ENCODE measurements at regions not wholly inside any gene's neighbourhood (a gene's known extent, or its start where the extent isn't known, plus 50 kb on each side); places are given as distances from the start of the nearest gene placed in this dataset.

DNA sequence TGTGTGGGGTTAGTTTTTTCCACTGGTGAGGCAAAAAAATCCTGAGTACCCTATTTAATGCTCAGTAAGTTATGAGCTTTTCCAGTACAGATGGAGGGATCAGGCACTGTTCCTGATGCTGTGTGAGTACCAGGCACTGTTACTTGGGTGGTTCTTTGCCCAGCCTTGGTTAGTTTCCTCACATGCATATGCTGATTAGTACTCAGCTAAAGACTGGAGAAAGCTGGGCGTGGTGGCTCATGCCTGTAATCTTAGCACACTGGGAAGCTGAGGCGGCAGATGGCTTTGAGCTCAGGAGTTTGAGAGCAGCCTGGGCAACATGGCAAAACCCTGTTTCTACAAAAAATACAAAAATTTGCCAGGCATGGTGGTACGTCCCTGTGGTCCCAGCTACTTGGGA lies 210.3 kb upstream of the SGO1 start:
- no CpG with 5 or more reads among the region's 3 CpGs for WGBS, 2 experiments (ENCODE audit: extremely low coverage in 2 of 2, insufficient read length in 1 of 2)
- CTCF ChIA-PET, result no interaction called here

More for the DNA sequence above, 210.3 kb upstream of the SGO1 start:
- H3K4me2 ChIP-seq (ENCODE audit: low read depth, low read length), result no peak overlapping the region
- H4K91ac ChIP-seq (ENCODE audit: insufficient read depth, low read depth, low read length), result no peak overlapping the region
- no peak overlapping the region for H3K4me3 ChIP-seq (ENCODE audit: insufficient read depth, low read depth, low read length)
- H3K23ac ChIP-seq (ENCODE audit: low read depth, low read length), result no peak overlapping the region
- no peaks in the 10 kb centered on the region for H4K20me1 ChIP-seq (ENCODE audit: insufficient read depth, low read length)
- H4K8ac ChIP-seq (ENCODE audit: low read depth in 2 of 2, low read length in 2 of 2), result no peak overlapping the region
- dilution Hi-C loops (cut with HindIII; ENCODE audit: low sequenced_read_pairs, unreplicated experiment), result no loop called here
- BruUV-seq (replicated peaks), result no TSS peak
- H2AK9ac ChIP-seq (replicated peaks; ENCODE audit: low read depth, low read length, poor library complexity), result no peak overlapping the region
- H2BK5ac ChIP-seq (ENCODE audit: low read depth, low read length, poor library complexity, severe bottlenecking), result no peak overlapping the region
- no peaks in the 10 kb centered on the region for H3K36me3 ChIP-seq (ENCODE audit: control insufficient read depth, insufficient read depth, low read length)
- H3K4me1 ChIP-seq (ENCODE audit: control insufficient read depth, insufficient read depth, low read length), result no peaks in the 10 kb centered on the region
- no peaks in the 10 kb centered on the region for H3K79me1 ChIP-seq (ENCODE audit: low read depth in 1 of 2, low read length in 2 of 2)
- ATAC-seq (ENCODE audit: low read depth) (no peak), DNase-seq (no peak)
- in situ Hi-C loops (cut with MboI; ENCODE audit: low sequenced_read_pairs), result no loop called here
- no peak overlapping the region for H3K4ac ChIP-seq (ENCODE audit: low read depth, low read length)
- intact Hi-C loops (cut with micrococcal nuclease), result no loop called here
- TF ChIP-seq MXI1 (IDR thresholded peaks at IDR 0.05; ENCODE audit: borderline replicate concordance, low read depth, low read length), result no peak
- TF ChIP-seq MAZ (IDR thresholded peaks at IDR 0.05; ENCODE audit: borderline replicate concordance, low read depth, low read length), result no peak
- TF ChIP-seq MAFK (IDR thresholded peaks at IDR 0.05; ENCODE audit: low read depth, low read length), result no peak
- no peak for TF ChIP-seq BHLHE40 (IDR thresholded peaks at IDR 0.05; ENCODE audit: low read depth, low read length)
- TF ChIP-seq, protein P1, sequence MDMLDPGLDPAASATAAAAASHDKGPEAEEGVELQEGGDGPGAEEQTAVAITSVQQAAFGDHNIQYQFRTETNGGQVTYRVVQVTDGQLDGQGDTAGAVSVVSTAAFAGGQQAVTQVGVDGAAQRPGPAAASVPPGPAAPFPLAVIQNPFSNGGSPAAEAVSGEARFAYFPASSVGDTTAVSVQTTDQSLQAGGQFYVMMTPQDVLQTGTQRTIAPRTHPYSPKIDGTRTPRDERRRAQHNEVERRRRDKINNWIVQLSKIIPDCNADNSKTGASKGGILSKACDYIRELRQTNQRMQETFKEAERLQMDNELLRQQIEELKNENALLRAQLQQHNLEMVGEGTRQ (IDR thresholded peaks at IDR 0.05; ENCODE audit: low read depth, low read length), result no peak
- TF ChIP-seq RAD21 (IDR thresholded peaks at IDR 0.05; ENCODE audit: low read length), result no peak
- TF ChIP-seq, protein P2, sequence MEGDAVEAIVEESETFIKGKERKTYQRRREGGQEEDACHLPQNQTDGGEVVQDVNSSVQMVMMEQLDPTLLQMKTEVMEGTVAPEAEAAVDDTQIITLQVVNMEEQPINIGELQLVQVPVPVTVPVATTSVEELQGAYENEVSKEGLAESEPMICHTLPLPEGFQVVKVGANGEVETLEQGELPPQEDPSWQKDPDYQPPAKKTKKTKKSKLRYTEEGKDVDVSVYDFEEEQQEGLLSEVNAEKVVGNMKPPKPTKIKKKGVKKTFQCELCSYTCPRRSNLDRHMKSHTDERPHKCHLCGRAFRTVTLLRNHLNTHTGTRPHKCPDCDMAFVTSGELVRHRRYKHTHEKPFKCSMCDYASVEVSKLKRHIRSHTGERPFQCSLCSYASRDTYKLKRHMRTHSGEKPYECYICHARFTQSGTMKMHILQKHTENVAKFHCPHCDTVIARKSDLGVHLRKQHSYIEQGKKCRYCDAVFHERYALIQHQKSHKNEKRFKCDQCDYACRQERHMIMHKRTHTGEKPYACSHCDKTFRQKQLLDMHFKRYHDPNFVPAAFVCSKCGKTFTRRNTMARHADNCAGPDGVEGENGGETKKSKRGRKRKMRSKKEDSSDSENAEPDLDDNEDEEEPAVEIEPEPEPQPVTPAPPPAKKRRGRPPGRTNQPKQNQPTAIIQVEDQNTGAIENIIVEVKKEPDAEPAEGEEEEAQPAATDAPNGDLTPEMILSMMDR (conservative IDR thresholded peaks at IDR 0.05; ENCODE audit: low read depth, low read length), result no peak
- TF ChIP-seq RCOR1 (IDR thresholded peaks at IDR 0.05; ENCODE audit: insufficient replicate concordance, low read length), result no peak
- TF ChIP-seq, protein P3, sequence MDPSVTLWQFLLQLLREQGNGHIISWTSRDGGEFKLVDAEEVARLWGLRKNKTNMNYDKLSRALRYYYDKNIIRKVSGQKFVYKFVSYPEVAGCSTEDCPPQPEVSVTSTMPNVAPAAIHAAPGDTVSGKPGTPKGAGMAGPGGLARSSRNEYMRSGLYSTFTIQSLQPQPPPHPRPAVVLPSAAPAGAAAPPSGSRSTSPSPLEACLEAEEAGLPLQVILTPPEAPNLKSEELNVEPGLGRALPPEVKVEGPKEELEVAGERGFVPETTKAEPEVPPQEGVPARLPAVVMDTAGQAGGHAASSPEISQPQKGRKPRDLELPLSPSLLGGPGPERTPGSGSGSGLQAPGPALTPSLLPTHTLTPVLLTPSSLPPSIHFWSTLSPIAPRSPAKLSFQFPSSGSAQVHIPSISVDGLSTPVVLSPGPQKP (IDR thresholded peaks at IDR 0.05; ENCODE audit: borderline replicate concordance, low read depth, low read length), result no peak
- TF ChIP-seq FOS (IDR thresholded peaks at IDR 0.05; ENCODE audit: low read depth, low read length), result no peak
- TF ChIP-seq SMC3 (IDR thresholded peaks at IDR 0.05; ENCODE audit: low read depth, low read length), result no peak
- no peak for TF ChIP-seq NFE2L2 (IDR thresholded peaks at IDR 0.05; ENCODE audit: low read depth, low read length)
- TF ChIP-seq CEBPB (IDR thresholded peaks at IDR 0.05; ENCODE audit: low read depth, low read length), result no peak
- no peak for TF ChIP-seq POLR2A (IDR thresholded peaks at IDR 0.05; ENCODE audit: low read depth, low read length)
- no peak overlapping the region for H2BK120ac ChIP-seq (ENCODE audit: low read depth, low read length)
- H3K9me3 ChIP-seq (ENCODE audit: control insufficient read depth, insufficient read depth, low read length), result peaks cover 8% of the 10 kb centered on the region
- POLR2A ChIA-PET (ENCODE audit: unreplicated experiment), result no interaction called here
- H3K18ac ChIP-seq (ENCODE audit: low read depth, low read length), result no peak overlapping the region
- H3K27ac ChIP-seq (ENCODE audit: insufficient read depth, low read length), result no peak overlapping the region
- H3K27me3 ChIP-seq (ENCODE audit: control insufficient read depth, insufficient read depth, low read length), result no peaks in the 10 kb centered on the region
- H2BK20ac ChIP-seq (ENCODE audit: low read depth, low read length), result no peak overlapping the region
- H2AK5ac ChIP-seq (ENCODE audit: low read depth, low read length), result no peak overlapping the region
- no peak overlapping the region for H2AFZ ChIP-seq (replicated peaks; ENCODE audit: low read length, poor library complexity)
- H4K5ac ChIP-seq (ENCODE audit: low read depth, low read length), result no peak overlapping the region
- H3K14ac ChIP-seq (replicated peaks; ENCODE audit: low read depth, low read length), result no peak overlapping the region
- H3K56ac ChIP-seq (ENCODE audit: extremely low read depth, insufficient read depth, low read length), result no peak overlapping the region
- no peak overlapping the region for H2BK15ac ChIP-seq (ENCODE audit: low read depth, low read length)
- no peaks in the 10 kb centered on the region for H3K9me1 ChIP-seq (ENCODE audit: insufficient read depth, low read length)
- no peak overlapping the region for H3K9ac ChIP-seq (ENCODE audit: low read depth, low read length)
